Heart right ventricle (tissue), 16 donors: ENCODE measurements at regions not wholly inside any gene's neighbourhood (a gene's known extent, or its start where the extent isn't known, plus 50 kb on each side); places are given as distances from the start of the nearest gene placed in this dataset.

ENCODE experiments used
- ATAC-seq, 8 donors: fragments of 200-7000 bp; cut with Tn5 transposase; one replicate each; pipeline ENCODE4 v1.9.1; 2020; ENCODE audit warnings: mild to moderate bottlenecking in 8 of 8, moderate library complexity in 8 of 8, moderate number of reproducible peaks in 1 of 8
- DNase-seq, 2 donors: peaks; one replicate each; pipeline ENCODE4 v3.0.0-alpha.2; 2020
- H3K27ac ChIP-seq, 10 donors: fragments of 200-600 bp; sonication (generic) in 2 of 10; one replicate each; pipeline versions ENCODE4 v1.5.0 to v1.8.0; 2020 to 2022; ENCODE audit warnings: mild to moderate bottlenecking in 3 of 10
- H3K27me3 ChIP-seq, 7 donors: fragments of 200-600 bp; one replicate each; pipeline ENCODE4 v1.8.0; 2021 to 2022; ENCODE audit warnings: mild to moderate bottlenecking in 2 of 7
- H3K36me3 ChIP-seq, 9 donors: fragments of 200-600 bp; sonication (generic) in 1 of 9; one replicate each; pipeline versions ENCODE4 v1.5.0 to v1.8.0; 2020 to 2022; ENCODE audit warnings: mild to moderate bottlenecking in 2 of 9
- H3K4me1 ChIP-seq, 9 donors: fragments of 200-600 bp; sonication (generic) in 1 of 9; one replicate each; pipeline versions ENCODE4 v1.5.0 to v1.8.0; 2020 to 2022; ENCODE audit warnings: mild to moderate bottlenecking in 4 of 9
- H3K4me3 ChIP-seq, 10 donors: fragments of 200-600 bp; sonication (generic) in 2 of 10; one replicate each; pipeline versions ENCODE4 v1.5.0 to v1.8.0; 2020 to 2022; ENCODE audit warnings: mild to moderate bottlenecking in 7 of 10, moderate library complexity in 2 of 10
- H3K9me3 ChIP-seq, 11 donors: fragments of 200-600 bp in 10 of 11; sonication (generic) in 2 of 11; one replicate each; pipeline versions ENCODE4 v1.5.0 to v1.8.0; 2013 to 2022; ENCODE audit warnings: mild to moderate bottlenecking in 2 of 11, control low read depth in 1 of 11, moderate library complexity in 1 of 11
- WGBS, 2 donors: extraction: QIAGEN DNeasy Blood & Tissue Kit; methylation state at CpG; one replicate each; pipeline ENCODE4 v1.1.7; 2013; ENCODE audit warnings: inconsistent platforms in 1 of 2; 5-methylcytosine and 5-hydroxymethylcytosine counted together
- intact Hi-C, 10 donors: fragments of 100-400 bp; cut with DNase I; formaldehyde crosslinking; loops; one replicate each; pipeline versions ENCODE4 v1.11.1 to v1.14.2; 2022
- TF ChIP-seq, protein P1 (sequence below), 9 donors: fragments of 200-600 bp; sonication (generic) in 2 of 9; IDR thresholded peaks; one replicate each; pipeline versions ENCODE4 v1.5.0 to v1.8.0; 2021 to 2022; ENCODE audit warnings: antibody characterized with exemption in 9 of 9, mild to moderate bottlenecking in 5 of 9, moderate library complexity in 1 of 9
- donor health status: Arrhythmogenic right ventricular cardiomyopathy.
- donor health status: ischemic (EF 13 %, LVEDD 7.1; RV severe dilation, severe dysfunction).
- donor health status: healthy with polysubstance abuse.
- donor health status: DM: no; HTN: yes; CAD: no.
- donor health status: DM: no; HTN: no; CAD: no.
- donor health status: ischemic (EF 25% LVEDD 6.9; RV normal size, moderate dysfunction).
- donor health status: ischemic (EF 25% LVEDD 5.7; RV mildly dilated, moderate dysfunction).
- donor health status: healthy.
- donor health status: DM: yes; HTN: yes; CAD: no.
- donor health status: Ischemic cardiomyopathy.
- donor health status: ischemic (EF 35%, LVEDD 5.7; RV mildly dilated, moderate dysfunction).
- donor health status: nonischemic (EF 11% LVEDD 7.7; RV severe dilation, severe dysfunction).
- donor health status: DM: yes; HTN: yes; CAD: no.
- donor health status: PGD.
- donor health status: ischemic (EF 29% LVEDD 5.4; RV normal size, mild dysfunction).
- donor health status: nonischemic (EF 23%, LVEDD 6.1; RV moderate dilation, normal function).

DNA sequence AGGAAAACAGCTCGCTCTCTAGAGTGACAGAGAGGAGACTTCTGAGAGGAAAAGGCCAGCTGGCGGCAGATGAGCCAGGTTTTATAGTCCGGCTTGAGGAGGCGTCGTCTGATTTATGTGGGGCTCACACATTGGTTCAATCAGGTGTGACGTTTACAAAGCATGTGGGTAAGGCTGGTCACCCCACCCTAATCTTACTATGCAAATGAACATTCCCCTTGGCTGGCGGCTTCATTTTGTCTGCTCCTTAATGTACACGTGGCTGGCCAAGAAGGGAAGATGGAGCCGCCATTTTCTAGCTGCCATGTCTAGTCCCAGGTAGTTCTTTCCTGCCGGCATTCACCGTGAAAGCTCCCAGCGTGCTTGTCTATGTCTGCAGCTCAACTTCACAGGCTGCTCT is 299.1 kb upstream of the SPRED2 start:
- WGBS, 2 donors = 89% methylated on average over 12 of the region's 12 CpGs

GRCh38 chr2:65730186-65730585 is 297.8 kb upstream of the SPRED2 start:
- Histone ChIP-seq H3K27me3 (peaks cover 0 to 19% (median 0%) of the 10 kb centered on the region in 7 donors), H3K4me3 (no peak overlapping the region), H3K9me3 (peaks cover 0 to 12% (median 0%) of the 10 kb centered on the region in 11 donors), H3K27ac (no peak overlapping the region), H3K36me3 (no peaks in the 10 kb centered on the region), H3K4me1 (no peaks in the 10 kb centered on the region)
- TF ChIP-seq, protein P1, sequence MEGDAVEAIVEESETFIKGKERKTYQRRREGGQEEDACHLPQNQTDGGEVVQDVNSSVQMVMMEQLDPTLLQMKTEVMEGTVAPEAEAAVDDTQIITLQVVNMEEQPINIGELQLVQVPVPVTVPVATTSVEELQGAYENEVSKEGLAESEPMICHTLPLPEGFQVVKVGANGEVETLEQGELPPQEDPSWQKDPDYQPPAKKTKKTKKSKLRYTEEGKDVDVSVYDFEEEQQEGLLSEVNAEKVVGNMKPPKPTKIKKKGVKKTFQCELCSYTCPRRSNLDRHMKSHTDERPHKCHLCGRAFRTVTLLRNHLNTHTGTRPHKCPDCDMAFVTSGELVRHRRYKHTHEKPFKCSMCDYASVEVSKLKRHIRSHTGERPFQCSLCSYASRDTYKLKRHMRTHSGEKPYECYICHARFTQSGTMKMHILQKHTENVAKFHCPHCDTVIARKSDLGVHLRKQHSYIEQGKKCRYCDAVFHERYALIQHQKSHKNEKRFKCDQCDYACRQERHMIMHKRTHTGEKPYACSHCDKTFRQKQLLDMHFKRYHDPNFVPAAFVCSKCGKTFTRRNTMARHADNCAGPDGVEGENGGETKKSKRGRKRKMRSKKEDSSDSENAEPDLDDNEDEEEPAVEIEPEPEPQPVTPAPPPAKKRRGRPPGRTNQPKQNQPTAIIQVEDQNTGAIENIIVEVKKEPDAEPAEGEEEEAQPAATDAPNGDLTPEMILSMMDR (IDR thresholded peaks at IDR 0.05) = no peak
- intact Hi-C loops = no loop called here
- ATAC-seq = no peak
- no peak for DNase-seq
- WGBS, 2 donors = 38 to 83% methylated on average over 3 of the region's 3 CpGs

More for the DNA sequence above, 299.1 kb upstream of the SPRED2 start:
- TF ChIP-seq, protein P1 (IDR thresholded peaks at IDR 0.05) = no peak
- H3K27ac ChIP-seq = no peak overlapping the region
- peaks cover 0 to 6% (median 0%) of the 10 kb centered on the region in 11 donors for H3K9me3 ChIP-seq
- ATAC-seq (no peak), DNase-seq (no peak)
- H3K27me3 ChIP-seq = peaks cover 0 to 12% (median 0%) of the 10 kb centered on the region in 7 donors
- no peak overlapping the region for H3K4me3 ChIP-seq
- H3K4me1 ChIP-seq = no peaks in the 10 kb centered on the region
- intact Hi-C loops = no loop called here
- H3K36me3 ChIP-seq = no peaks in the 10 kb centered on the region

GRCh38 chr2:65729246-65729645 is 296.8 kb upstream of the SPRED2 start:
- H3K36me3 ChIP-seq = no peaks in the 10 kb centered on the region
- no peak overlapping the region for H3K4me3 ChIP-seq
- DNase-seq = no peak
- intact Hi-C loops = loop anchor here in 4 of 10 donors (10.0 kb wide), 2 partner anchors 696 to 846 kb away; no protein-coding TSS in a partner anchor
- H3K27me3 ChIP-seq = peaks cover 0 to 21% (median 0%) of the 10 kb centered on the region in 7 donors
- WGBS, 2 donors = 70 to 72% methylated on average over 5 of the region's 5 CpGs
- TF ChIP-seq, protein P1 (IDR thresholded peaks at IDR 0.05) = no peak
- no peaks in the 10 kb centered on the region for H3K4me1 ChIP-seq
- H3K27ac ChIP-seq = no peak overlapping the region
- peaks cover 0 to 12% (median 0%) of the 10 kb centered on the region in 11 donors for H3K9me3 ChIP-seq
- no peak for ATAC-seq

GRCh38 chr2:65728477-65729180 is 296.2 kb upstream of the SPRED2 start:
- Histone ChIP-seq H3K4me3 (no peak overlapping the region), H3K9me3 (peaks cover 0 to 12% (median 0%) of the 10 kb centered on the region in 11 donors), H3K27me3 (peaks cover 0 to 20% (median 0%) of the 10 kb centered on the region in 7 donors), H3K27ac (no peak overlapping the region), H3K4me1 (no peaks in the 10 kb centered on the region), H3K36me3 (no peaks in the 10 kb centered on the region)
- intact Hi-C loops = loop anchor here in 4 of 10 donors (10.0 kb wide), 2 partner anchors 696 to 846 kb away; no protein-coding TSS in a partner anchor
- 81 to 82% methylated on average over 5 of the region's 5 CpGs for WGBS, 2 donors
- no peak for ATAC-seq
- TF ChIP-seq, protein P1 (IDR thresholded peaks at IDR 0.05) = no peak
- DNase-seq = no peak
